ENCODE measurements at regions not wholly inside any gene's neighbourhood (a gene's known extent, or its start where the extent isn't known, plus 50 kb on each side); places are given as distances from the start of the nearest gene placed in this dataset.
A peak's percentile ranks its signal among the peaks of the same experiment; 100 is the strongest.

- H3K36me3 ChIP-seq (ENCODE audit: control insufficient read depth in 4 of 4, insufficient read depth in 3 of 4, low read depth in 1 of 4, low read length in 3 of 4) = no peaks in the 10 kb centered on the region
- WGBS = 93% methylated on average over 1 of the region's 1 CpG
- no peak overlapping the region for H3K4me3 ChIP-seq (ENCODE audit: low read depth in 1 of 3, low read length in 3 of 3)
- H3K27ac ChIP-seq (ENCODE audit: low read depth in 1 of 2, low read length in 2 of 2) = no peak overlapping the region
- peaks cover 0 to 2% (median 0%) of the 10 kb centered on the region in 4 donors for H3K4me1 ChIP-seq (ENCODE audit: control insufficient read depth in 4 of 4, insufficient read depth in 4 of 4, low read length in 3 of 4)
- H3K9ac ChIP-seq (ENCODE audit: low read depth in 1 of 2, low read length in 2 of 2) = no peak overlapping the region
- TF ChIP-seq MAX (IDR thresholded peaks at IDR 0.05) (no peak), FOXA2 (IDR thresholded peaks at IDR 0.05) (no peak), REST (IDR thresholded peaks at IDR 0.05) (no peak), CTCF (IDR thresholded peaks at IDR 0.05; ENCODE audit: low read depth, low read length, missing input control) (no peak), JUND (IDR thresholded peaks at IDR 0.05) (no peak), FOXA1 (IDR thresholded peaks at IDR 0.05) (no peak), ATF3 (IDR thresholded peaks at IDR 0.05) (no peak), RAD21 (IDR thresholded peaks at IDR 0.05) (no peak), NR2F2 (IDR thresholded peaks at IDR 0.05) (no peak), RXRA (IDR thresholded peaks at IDR 0.05) (no peak), EGR1 (IDR thresholded peaks at IDR 0.05; ENCODE audit: low read depth in 2 of 2) (no peak), ZBTB33 (IDR thresholded peaks at IDR 0.05) (no peak), GABPA (IDR thresholded peaks at IDR 0.05 in 1 of 2, conservative IDR thresholded peaks at IDR 0.05 in 1 of 2) (no peak)
- no peaks in the 10 kb centered on the region for H3K9me3 ChIP-seq (ENCODE audit: control insufficient read depth in 4 of 4, low read length in 3 of 4)
- DNase-seq (ENCODE audit: low spot score) = no peak
- no peaks in the 10 kb centered on the region for H3K27me3 ChIP-seq (ENCODE audit: control insufficient read depth in 4 of 4, insufficient read depth in 4 of 4, low read length in 3 of 4)
Observed at GRCh38 chr1:229782469-229782868, 156.4 kb downstream of the URB2 start.

- Histone ChIP-seq H3K4me1 (ENCODE audit: control insufficient read depth in 4 of 4, insufficient read depth in 4 of 4, low read length in 3 of 4) (peaks cover 0 to 2% (median 0%) of the 10 kb centered on the region in 4 donors), H3K36me3 (ENCODE audit: control insufficient read depth in 4 of 4, insufficient read depth in 3 of 4, low read depth in 1 of 4, low read length in 3 of 4) (no peaks in the 10 kb centered on the region), H3K27ac (ENCODE audit: low read depth in 1 of 2, low read length in 2 of 2) (no peak overlapping the region), H3K4me3 (ENCODE audit: low read depth in 1 of 3, low read length in 3 of 3) (no peak overlapping the region), H3K9ac (ENCODE audit: low read depth in 1 of 2, low read length in 2 of 2) (no peak overlapping the region), H3K27me3 (ENCODE audit: control insufficient read depth in 4 of 4, insufficient read depth in 4 of 4, low read length in 3 of 4) (no peaks in the 10 kb centered on the region), H3K9me3 (ENCODE audit: control insufficient read depth in 4 of 4, low read length in 3 of 4) (no peaks in the 10 kb centered on the region)
- DNase-seq (ENCODE audit: low spot score) = no peak
- TF ChIP-seq RAD21 (IDR thresholded peaks at IDR 0.05) = peak; percentile 31 to 52
- TF ChIP-seq FOXA2 (IDR thresholded peaks at IDR 0.05) = no peak
- TF ChIP-seq HNF4G (IDR thresholded peaks at IDR 0.05) = peak; percentile 61
- TF ChIP-seq SP1 (IDR thresholded peaks at IDR 0.05) = peak; percentile 30
- TF ChIP-seq HNF4A (conservative IDR thresholded peaks at IDR 0.05) = peak; percentile 66 to 77
- peak in 1 of 2 donors; percentile 9 for TF ChIP-seq RXRA (IDR thresholded peaks at IDR 0.05)
- WGBS = 96% methylated on average over 1 of the region's 1 CpG
Observed at GRCh38 chr1:229784834-229785233, 158.8 kb downstream of the URB2 start.

Data from liver (tissue), 8 donors.